HG03571 (cell line): ENCODE measurements at regions not wholly inside any gene's neighbourhood (a gene's known extent, or its start where the extent isn't known, plus 50 kb on each side); places are given as distances from the start of the nearest gene placed in this dataset.
"Not testable (repeated sequence)": the region's sequence is repeated elsewhere in the genome, so short reads cannot be mapped to it uniquely, and the experiment has no call there.

Experiments used
- ATAC-seq: cut with Tn5 transposase; IDR thresholded peaks from one replicate; pipeline ENCODE4 v1.9.1; 2021; ENCODE audit not compliant: unreplicated experiment

DNA sequence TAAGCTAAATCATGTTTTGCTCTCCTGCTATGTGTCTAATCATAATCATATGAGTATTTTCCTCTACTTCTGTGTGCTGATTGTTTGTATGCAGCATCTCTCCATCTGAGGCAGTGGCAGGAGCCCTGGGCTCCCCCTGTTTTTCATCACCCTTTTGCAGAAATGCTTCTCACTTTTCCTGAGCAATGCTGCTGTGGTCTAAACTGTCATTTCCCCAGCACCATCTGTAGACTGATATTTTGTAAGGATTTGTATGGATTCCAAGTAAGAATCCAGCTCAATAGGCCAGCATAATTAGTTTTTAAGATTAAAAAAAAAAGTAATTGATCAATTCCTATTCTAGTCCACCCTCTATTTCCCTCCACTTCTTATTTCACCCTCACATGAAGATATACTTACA is 257.0 kb upstream of the CPHXL start:
- ATAC-seq = no peak

- ATAC-seq = no peak
Observed at GRCh38 chr16:75983741-75984381, 257.6 kb upstream of the CPHXL start.

GRCh38 chr16:75987323-75987722 is 261.0 kb upstream of the CPHXL start:
- ATAC-seq = no peak

DNA sequence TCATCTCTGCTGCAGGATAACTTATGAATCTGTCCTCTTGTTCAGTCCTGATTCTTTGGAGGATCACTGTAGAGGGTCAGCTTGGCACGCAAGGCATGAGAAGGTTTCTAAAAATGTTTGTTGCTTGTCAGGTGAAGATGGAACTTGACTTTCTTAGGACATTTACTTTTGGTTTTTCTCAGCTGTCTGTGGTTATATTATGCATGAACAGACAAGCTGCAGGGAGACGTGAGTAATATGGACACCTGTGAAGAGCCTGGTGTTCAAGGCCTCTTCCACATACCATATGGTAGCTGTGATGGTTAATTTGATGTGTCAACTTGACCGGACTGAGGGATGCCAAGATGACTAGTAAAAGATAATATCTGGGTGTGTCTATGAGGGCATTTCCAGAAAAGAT is 270.2 kb upstream of the CPHXL start:
- no peak for ATAC-seq

- ATAC-seq = no peak
Observed at GRCh38 chr16:75997606-75998005, 271.3 kb upstream of the CPHXL start.

DNA sequence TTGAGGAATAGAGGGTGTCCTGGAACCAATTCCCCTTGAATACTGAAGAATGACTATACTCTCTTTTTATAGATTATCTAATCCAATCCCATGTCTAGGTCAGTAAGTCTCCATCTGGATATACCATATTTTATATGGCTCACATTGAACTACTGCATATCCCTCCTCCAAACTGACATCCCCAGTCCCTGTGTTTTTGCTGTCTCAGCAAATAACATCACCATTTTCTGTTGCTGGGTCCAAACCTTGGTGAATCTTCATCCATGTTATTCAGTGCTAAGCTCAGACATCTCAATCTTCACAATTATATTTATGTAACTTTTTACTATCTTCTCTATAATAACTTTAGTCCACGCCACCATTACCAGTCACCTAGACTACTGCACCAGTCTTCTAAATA is 269.6 kb upstream of the CNTNAP4 start:
- no peak for ATAC-seq

GRCh38 chr16:76023835-76024234 is 253.4 kb upstream of the CNTNAP4 start:
- ATAC-seq = no peak

DNA sequence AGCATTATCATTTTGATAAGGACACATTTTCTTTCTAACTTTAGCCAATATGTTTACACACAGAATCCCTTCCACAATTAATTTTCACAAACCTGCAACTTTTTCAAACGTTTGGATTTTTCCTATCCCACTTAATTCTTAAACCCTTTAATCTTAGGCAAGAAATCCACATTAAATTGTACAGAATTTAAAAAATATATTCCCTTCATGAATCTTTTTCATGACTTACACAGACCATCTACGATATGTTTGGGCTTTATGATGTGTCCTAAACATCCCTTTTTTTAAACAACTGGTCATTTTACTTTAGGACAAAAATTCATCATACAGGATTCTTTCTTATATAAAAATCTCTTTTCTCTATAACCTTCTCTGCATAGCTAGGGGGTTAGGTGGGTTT is 241.5 kb upstream of the CNTNAP4 start:
- ATAC-seq = no peak

- no peak for ATAC-seq
Observed at GRCh38 chr16:76038097-76038496, 239.1 kb upstream of the CNTNAP4 start.

DNA sequence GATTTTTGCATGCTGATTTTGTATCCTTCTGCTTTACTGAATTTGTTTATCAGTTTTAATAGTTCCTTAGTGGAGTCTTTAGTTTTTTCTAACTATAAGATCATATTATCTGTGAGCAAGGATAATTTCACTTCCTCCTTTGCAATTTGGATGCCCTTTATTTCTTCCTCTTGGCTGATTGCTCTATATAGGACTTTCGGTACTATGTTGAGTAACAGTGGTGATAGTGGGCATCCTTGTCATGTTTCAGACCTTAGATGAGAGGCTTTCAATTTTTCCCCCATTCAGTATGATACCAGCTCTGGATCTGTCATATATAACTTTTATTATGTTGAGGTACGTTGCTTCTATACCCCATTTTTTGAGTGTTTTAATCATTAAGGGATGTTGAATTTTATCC is 224.5 kb upstream of the CNTNAP4 start:
- no peak for ATAC-seq

DNA sequence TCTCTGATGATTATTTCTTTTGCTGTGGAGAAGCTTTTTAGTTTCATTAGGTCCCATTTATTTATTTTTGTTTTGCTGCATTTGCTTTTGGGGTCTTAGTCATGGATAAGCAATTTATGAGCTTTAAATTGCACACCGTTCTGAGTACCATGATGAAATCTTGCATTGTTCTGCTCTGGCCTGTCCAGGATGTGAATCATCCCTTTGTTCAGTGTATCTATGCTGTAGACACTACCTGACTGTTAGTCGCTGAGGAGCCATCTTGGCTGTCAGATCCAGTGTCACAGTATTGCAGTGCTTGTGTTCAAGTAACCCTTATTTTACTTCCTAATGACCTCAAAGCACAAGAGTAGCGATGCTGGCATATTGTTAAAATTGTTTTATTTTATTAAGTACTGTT is 218.0 kb upstream of the CNTNAP4 start:
- ATAC-seq = no peak

DNA sequence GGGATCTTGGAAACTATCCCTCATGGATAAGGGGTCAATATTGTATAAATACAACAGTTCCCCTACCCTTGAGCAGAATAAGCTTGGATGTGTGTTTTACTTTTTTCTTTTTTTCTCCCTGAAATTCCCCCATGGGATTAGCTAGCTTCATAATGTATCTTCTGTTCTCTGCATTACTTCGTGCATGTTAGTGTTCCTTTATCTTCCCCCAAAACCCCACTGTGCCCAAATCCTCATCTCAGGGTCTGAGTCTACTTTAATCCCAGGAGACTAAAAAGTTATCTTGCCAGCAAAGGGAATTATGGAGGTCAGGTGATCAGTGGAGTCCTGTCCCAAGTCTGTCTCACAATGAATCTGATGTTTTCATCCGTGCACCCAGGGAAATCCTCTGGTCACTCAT is 217.5 kb upstream of the CNTNAP4 start:
- no peak for ATAC-seq

- ATAC-seq = no peak
Observed at GRCh38 chr16:76071690-76072089, 205.5 kb upstream of the CNTNAP4 start.

DNA sequence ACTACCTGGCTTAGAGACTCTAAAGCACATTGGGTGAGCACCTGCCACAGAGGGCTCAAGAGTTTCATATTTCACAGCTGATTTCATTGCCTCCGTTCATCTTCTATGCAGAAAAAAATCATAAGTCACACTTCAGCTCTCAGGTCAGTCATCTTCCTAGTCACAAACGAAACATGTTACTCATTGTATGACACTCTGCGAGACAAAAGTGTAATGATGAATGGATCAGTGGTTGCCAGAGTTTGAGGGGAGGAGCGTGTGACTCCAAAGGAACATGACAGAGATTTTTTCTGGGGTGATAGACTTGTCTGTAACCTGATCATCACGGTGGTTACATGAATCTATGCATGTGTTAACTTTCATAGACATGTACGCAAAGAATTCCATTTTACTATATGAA is 195.2 kb upstream of the CNTNAP4 start:
- ATAC-seq = no peak

DNA sequence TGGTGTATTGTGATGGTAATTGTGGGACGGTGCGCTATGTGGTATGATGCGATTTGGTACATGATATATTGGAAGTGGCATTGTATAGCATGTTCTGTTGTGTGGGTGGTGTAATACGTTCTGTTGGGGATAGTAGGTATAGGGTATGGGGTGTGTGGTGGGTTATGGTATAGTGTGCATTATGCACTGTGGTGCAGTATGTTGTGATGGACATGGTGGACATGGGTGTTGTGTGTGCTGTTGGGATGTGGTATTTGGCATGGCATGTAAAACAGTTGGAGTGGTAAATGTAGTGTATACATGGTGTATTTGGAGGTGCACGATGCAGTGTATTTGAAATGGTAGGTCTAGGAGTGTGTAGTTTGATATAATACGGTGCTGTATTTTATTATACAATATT is 170.6 kb upstream of the CNTNAP4 start:
- no peak for ATAC-seq

- ATAC-seq = no peak
Observed at GRCh38 chr16:76108460-76108859, 168.7 kb upstream of the CNTNAP4 start.

DNA sequence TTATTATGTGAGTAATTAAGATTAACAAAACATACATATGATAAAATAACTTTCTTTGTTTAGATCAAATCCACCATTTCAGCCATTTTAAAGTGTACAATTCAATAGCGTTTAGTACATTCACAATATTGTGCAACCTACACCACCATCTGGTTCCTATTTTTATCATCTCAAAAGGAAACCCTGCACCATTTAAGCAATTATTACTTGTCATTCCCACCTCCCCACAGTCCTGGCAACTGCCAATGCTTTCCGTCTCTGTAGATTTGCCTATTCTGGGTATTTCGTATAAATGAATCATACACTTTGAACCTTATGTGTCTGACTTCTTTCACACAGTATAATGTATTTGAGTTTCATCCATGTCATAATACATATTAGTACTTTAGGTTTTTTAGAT is 162.5 kb upstream of the CNTNAP4 start:
- ATAC-seq = no peak

GRCh38 chr16:76118344-76118743 is 158.9 kb upstream of the CNTNAP4 start:
- no peak for ATAC-seq

- ATAC-seq = no peak
Observed at GRCh38 chr16:76121636-76122035, 155.6 kb upstream of the CNTNAP4 start.

GRCh38 chr16:76123966-76124365 is 153.2 kb upstream of the CNTNAP4 start:
- ATAC-seq = no peak

GRCh38 chr16:76125871-76126270 is 151.3 kb upstream of the CNTNAP4 start:
- no peak for ATAC-seq

- not testable (repeated sequence) for ATAC-seq
Observed at GRCh38 chr16:76138056-76138455, 139.1 kb upstream of the CNTNAP4 start.

- no peak for ATAC-seq
Observed at GRCh38 chr16:76157629-76158028, 119.6 kb upstream of the CNTNAP4 start.

DNA sequence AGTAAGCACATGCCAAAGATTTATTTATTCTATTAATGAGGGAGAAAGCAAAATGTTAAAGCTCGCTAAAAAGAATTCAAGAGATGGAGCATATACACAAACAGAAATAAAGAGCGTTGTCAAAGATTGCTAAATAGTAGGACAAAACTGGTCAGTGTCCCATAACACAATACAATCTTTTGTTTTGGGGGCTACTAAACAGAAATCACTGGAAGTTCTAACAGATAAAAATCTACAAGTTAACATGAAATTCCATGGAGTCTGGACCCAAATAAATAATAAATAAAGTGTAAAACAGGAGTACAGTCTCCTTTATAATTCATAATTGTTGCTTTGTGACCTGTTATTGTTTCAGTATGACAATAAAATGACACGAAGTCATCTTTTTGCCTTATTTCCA is 115.2 kb upstream of the CNTNAP4 start:
- ATAC-seq = no peak
